ENCODE measurements at regions not wholly inside any gene's neighbourhood (a gene's known extent, or its start where the extent isn't known, plus 50 kb on each side); places are given as distances from the start of the nearest gene placed in this dataset.

DNA sequence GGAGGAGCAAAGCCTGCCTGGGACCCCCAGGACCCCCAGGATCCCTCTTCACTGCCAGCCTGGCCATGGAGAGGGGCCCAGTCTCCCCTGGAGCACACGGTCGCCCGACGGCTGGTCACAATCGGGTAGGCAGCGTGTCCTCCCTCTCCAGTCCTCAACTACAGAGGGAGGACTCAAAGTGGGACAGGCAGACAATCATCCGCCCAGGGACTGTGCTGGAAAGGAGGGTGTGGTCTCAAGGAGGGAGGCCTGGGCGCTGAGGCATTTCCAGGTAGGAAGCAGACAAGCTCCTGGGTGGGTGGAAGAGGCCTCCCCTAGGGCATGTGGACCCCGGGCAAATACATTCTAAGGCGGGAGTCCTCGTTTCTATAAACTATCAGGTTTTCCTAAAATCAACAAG, 93.2 kb upstream of the ADAMTS2 start:
- H3K9me1 ChIP-seq (replicated peaks; ENCODE audit: control insufficient read depth, extremely low read depth, insufficient read depth, low read length): no peaks in the 10 kb centered on the region
- no peak overlapping the region for H2AFZ ChIP-seq (ENCODE audit: low read depth, low read length)
- ChIA-PET CTCF (no interaction called here), POLR2A (no interaction called here)
- H3K9ac ChIP-seq (replicated peaks; ENCODE audit: extremely low read depth, insufficient read depth, low read length): no peak overlapping the region
- H3K36me3 ChIP-seq (ENCODE audit: control insufficient read depth in 2 of 2, extremely low read depth in 1 of 2, insufficient read depth in 2 of 2, low read length in 2 of 2): no peaks in the 10 kb centered on the region
- no peaks in the 10 kb centered on the region for H4K20me1 ChIP-seq (replicated peaks; ENCODE audit: control insufficient read depth, extremely low read depth, insufficient read depth, low read length)
- TF ChIP-seq FOS (IDR thresholded peaks at IDR 0.05; ENCODE audit: borderline replicate concordance, insufficient read depth, low read length) (no peak), GATA2 (IDR thresholded peaks at IDR 0.05; ENCODE audit: insufficient read depth, insufficient read length, low read depth, low read length) (no peak)
- TF ChIP-seq, protein P1, sequence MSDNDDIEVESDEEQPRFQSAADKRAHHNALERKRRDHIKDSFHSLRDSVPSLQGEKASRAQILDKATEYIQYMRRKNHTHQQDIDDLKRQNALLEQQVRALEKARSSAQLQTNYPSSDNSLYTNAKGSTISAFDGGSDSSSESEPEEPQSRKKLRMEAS (IDR thresholded peaks at IDR 0.05; ENCODE audit: insufficient read depth, insufficient read length): no peak
- no TSS peak for BruUV-seq (replicated peaks)
- no peaks in the 10 kb centered on the region for H3K4me1 ChIP-seq (ENCODE audit: control insufficient read depth, extremely low read depth, insufficient read depth, low read length)
- no peaks in the 10 kb centered on the region for H3K79me2 ChIP-seq (ENCODE audit: control insufficient read depth, insufficient read depth, low read length)
- no peak for DNase-seq (ENCODE audit: low read depth, low spot score)
- intact Hi-C loops (cut with micrococcal nuclease) (no loop called here), dilution Hi-C loops (cut with MboI; ENCODE audit: extremely low pct_ligation_motif_present, low sequenced_read_pairs) (no loop called here)
- H3K4me2 ChIP-seq (ENCODE audit: insufficient read depth, low read length): no peak overlapping the region
- no peak overlapping the region for H3K27ac ChIP-seq (ENCODE audit: insufficient read depth, low read depth, low read length)
- H3K9me3 ChIP-seq (replicated peaks; ENCODE audit: control insufficient read depth, insufficient read depth, low read length): no peaks in the 10 kb centered on the region
- no peak overlapping the region for H3K4me3 ChIP-seq (replicated peaks in 1 of 3; ENCODE audit: insufficient read depth in 1 of 3, low read depth in 1 of 3, low read length in 3 of 3)
- no peaks in the 10 kb centered on the region for H3K27me3 ChIP-seq (ENCODE audit: control insufficient read depth in 2 of 2, insufficient read depth in 2 of 2, low read length in 2 of 2)
- no peak for FAIRE-seq

GRCh38 chr5:179438011-179438441, 92.8 kb upstream of the ADAMTS2 start:
- no peak overlapping the region for H3K27ac ChIP-seq (ENCODE audit: insufficient read depth, low read depth, low read length)
- dilution Hi-C loops (cut with MboI; ENCODE audit: extremely low pct_ligation_motif_present, low sequenced_read_pairs): no loop called here
- CTCF ChIA-PET: no interaction called here

More at GRCh38 chr5:179438011-179438441, 92.8 kb upstream of the ADAMTS2 start:
- no peak for DNase-seq (ENCODE audit: low read depth, low spot score)
- no peaks in the 10 kb centered on the region for H3K27me3 ChIP-seq (ENCODE audit: control insufficient read depth in 2 of 2, insufficient read depth in 2 of 2, low read length in 2 of 2)
- H2AFZ ChIP-seq (ENCODE audit: low read depth, low read length): no peak overlapping the region
- no peaks in the 10 kb centered on the region for H3K9me1 ChIP-seq (replicated peaks; ENCODE audit: control insufficient read depth, extremely low read depth, insufficient read depth, low read length)
- no peak overlapping the region for H3K4me2 ChIP-seq (ENCODE audit: insufficient read depth, low read length)
- no peak overlapping the region for H3K4me3 ChIP-seq (replicated peaks in 1 of 3; ENCODE audit: insufficient read depth in 1 of 3, low read depth in 1 of 3, low read length in 3 of 3)
- H3K79me2 ChIP-seq (ENCODE audit: control insufficient read depth, insufficient read depth, low read length): no peaks in the 10 kb centered on the region
- H3K9me3 ChIP-seq (replicated peaks; ENCODE audit: control insufficient read depth, insufficient read depth, low read length): no peaks in the 10 kb centered on the region
- H4K20me1 ChIP-seq (replicated peaks; ENCODE audit: control insufficient read depth, extremely low read depth, insufficient read depth, low read length): no peaks in the 10 kb centered on the region
- POLR2A ChIA-PET: no interaction called here
- no TSS peak for BruUV-seq (replicated peaks)
- no peak for TF ChIP-seq FOS (IDR thresholded peaks at IDR 0.05; ENCODE audit: borderline replicate concordance, insufficient read depth, low read length)
- TF ChIP-seq, protein P1 (IDR thresholded peaks at IDR 0.05; ENCODE audit: insufficient read depth, insufficient read length): no peak
- TF ChIP-seq POLR2AphosphoS5 (IDR thresholded peaks at IDR 0.05; ENCODE audit: insufficient read depth, low read depth, low read length): no peak
- no peak for TF ChIP-seq POLR2A (IDR thresholded peaks at IDR 0.05; ENCODE audit: low read depth, low read length)
- TF ChIP-seq, protein P2, sequence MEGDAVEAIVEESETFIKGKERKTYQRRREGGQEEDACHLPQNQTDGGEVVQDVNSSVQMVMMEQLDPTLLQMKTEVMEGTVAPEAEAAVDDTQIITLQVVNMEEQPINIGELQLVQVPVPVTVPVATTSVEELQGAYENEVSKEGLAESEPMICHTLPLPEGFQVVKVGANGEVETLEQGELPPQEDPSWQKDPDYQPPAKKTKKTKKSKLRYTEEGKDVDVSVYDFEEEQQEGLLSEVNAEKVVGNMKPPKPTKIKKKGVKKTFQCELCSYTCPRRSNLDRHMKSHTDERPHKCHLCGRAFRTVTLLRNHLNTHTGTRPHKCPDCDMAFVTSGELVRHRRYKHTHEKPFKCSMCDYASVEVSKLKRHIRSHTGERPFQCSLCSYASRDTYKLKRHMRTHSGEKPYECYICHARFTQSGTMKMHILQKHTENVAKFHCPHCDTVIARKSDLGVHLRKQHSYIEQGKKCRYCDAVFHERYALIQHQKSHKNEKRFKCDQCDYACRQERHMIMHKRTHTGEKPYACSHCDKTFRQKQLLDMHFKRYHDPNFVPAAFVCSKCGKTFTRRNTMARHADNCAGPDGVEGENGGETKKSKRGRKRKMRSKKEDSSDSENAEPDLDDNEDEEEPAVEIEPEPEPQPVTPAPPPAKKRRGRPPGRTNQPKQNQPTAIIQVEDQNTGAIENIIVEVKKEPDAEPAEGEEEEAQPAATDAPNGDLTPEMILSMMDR (IDR thresholded peaks at IDR 0.05; ENCODE audit: extremely low read depth in 1 of 2, insufficient read depth in 1 of 2, low read depth in 1 of 2, low read length in 2 of 2): no peak
- TF ChIP-seq EZH2 (IDR thresholded peaks at IDR 0.05; ENCODE audit: borderline replicate concordance, low read depth, low read length, severe bottlenecking): no peak
- TF ChIP-seq GATA2 (IDR thresholded peaks at IDR 0.05; ENCODE audit: insufficient read depth, insufficient read length, low read depth, low read length): no peak
- TF ChIP-seq MYC (IDR thresholded peaks at IDR 0.05; ENCODE audit: low read depth, low read length): no peak
- no peak for TF ChIP-seq JUN (IDR thresholded peaks at IDR 0.05; ENCODE audit: borderline replicate concordance, insufficient read depth, insufficient read length, low read depth)
- H3K4me1 ChIP-seq (ENCODE audit: control insufficient read depth, extremely low read depth, insufficient read depth, low read length): no peaks in the 10 kb centered on the region
- FAIRE-seq: no peak
- no peak overlapping the region for H3K9ac ChIP-seq (replicated peaks; ENCODE audit: extremely low read depth, insufficient read depth, low read length)
- intact Hi-C loops (cut with micrococcal nuclease): no loop called here
- H3K36me3 ChIP-seq (ENCODE audit: control insufficient read depth in 2 of 2, extremely low read depth in 1 of 2, insufficient read depth in 2 of 2, low read length in 2 of 2): no peaks in the 10 kb centered on the region

Data from endothelial cell of umbilical vein (primary cell).